Astrocyte (in vitro differentiated cells and primary cell): ENCODE measurements at regions not wholly inside any gene's neighbourhood (a gene's known extent, or its start where the extent isn't known, plus 50 kb on each side); places are given as distances from the start of the nearest gene placed in this dataset.

Experiments
- EZH2 ChIP-seq: IDR thresholded peaks from 2 replicates; pipeline ENCODE4 v1.6.1; 2012; ENCODE audit warnings: mild to moderate bottlenecking, low read length, inconsistent platforms; ENCODE audit not compliant: insufficient read depth
- TF ChIP-seq, protein P1 (sequence below): IDR thresholded peaks from 2 replicates; pipeline ENCODE4 v1.5.1; 2011; ENCODE audit warnings: low read depth, mild to moderate bottlenecking, inconsistent platforms, low read length, moderate library complexity; ENCODE audit not compliant: insufficient read depth

DNA sequence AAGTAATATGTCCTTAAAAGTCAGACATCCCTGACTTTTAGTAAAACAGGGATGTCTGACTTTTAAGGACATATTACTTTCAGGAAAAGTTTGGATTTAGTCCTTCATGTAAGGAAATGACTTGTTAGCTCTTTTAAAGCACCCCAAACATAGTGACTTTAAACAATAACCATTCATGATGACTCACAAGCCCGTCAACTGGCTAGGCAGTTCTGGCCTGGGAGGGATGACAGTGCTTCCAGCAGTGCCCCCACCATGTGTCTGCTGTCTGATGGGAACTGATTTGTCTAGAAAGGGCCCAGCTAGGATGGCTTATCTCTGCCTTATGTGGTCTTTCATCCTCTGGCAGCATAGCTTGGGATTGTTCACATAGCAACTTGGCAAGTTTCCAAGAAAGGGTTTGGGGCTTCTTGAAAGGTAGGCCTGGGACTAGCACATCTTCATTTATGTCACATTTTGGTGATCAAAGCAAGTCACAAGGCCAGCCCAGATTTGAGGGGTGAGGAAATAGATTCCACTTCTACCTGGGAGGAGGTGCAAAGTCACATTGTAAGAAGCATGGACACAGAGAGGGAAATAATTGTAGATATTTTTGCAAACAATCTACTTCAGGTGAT is 143.5 kb downstream of the C1orf94 start:
- TF ChIP-seq, protein P1, sequence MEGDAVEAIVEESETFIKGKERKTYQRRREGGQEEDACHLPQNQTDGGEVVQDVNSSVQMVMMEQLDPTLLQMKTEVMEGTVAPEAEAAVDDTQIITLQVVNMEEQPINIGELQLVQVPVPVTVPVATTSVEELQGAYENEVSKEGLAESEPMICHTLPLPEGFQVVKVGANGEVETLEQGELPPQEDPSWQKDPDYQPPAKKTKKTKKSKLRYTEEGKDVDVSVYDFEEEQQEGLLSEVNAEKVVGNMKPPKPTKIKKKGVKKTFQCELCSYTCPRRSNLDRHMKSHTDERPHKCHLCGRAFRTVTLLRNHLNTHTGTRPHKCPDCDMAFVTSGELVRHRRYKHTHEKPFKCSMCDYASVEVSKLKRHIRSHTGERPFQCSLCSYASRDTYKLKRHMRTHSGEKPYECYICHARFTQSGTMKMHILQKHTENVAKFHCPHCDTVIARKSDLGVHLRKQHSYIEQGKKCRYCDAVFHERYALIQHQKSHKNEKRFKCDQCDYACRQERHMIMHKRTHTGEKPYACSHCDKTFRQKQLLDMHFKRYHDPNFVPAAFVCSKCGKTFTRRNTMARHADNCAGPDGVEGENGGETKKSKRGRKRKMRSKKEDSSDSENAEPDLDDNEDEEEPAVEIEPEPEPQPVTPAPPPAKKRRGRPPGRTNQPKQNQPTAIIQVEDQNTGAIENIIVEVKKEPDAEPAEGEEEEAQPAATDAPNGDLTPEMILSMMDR: no peak
- TF ChIP-seq EZH2: no peak
